Thoracic aorta (tissue), 2 donors: ENCODE measurements at regions not wholly inside any gene's neighbourhood (a gene's known extent, or its start where the extent isn't known, plus 50 kb on each side); places are given as distances from the start of the nearest gene placed in this dataset.

Source experiments
- ATAC-seq: fragments of 150-250 bp; one replicate; pipeline ENCODE4 v1.8.0; 2017; ENCODE audit warnings: low read depth; ENCODE audit not compliant: insufficient number of reproducible peaks, low FRiP score
- DNase-seq: peaks from one replicate; pipeline ENCODE4 v3.0.0-alpha.2; 2020; ENCODE audit warnings: low spot score
- H3K27ac ChIP-seq, 2 donors: fragments of 200-600 bp; sonication (generic); 1 replicate in 1 of 2; 2 replicates in 1 of 2; pipeline ENCODE4 v1.5.1; 2016; ENCODE audit warnings: mild to moderate bottlenecking in 2 of 2, moderate library complexity in 2 of 2
- H3K27me3 ChIP-seq: fragments of 200-600 bp; sonication (generic); replicated peaks from 2 replicates; pipeline ENCODE4 v1.6.0; 2016; ENCODE audit warnings: mild to moderate bottlenecking; ENCODE audit not compliant: insufficient read depth
- H3K36me3 ChIP-seq: fragments of 200-600 bp; sonication (generic); one replicate; pipeline ENCODE4 v1.5.1; 2016
- H3K4me1 ChIP-seq, 2 donors: fragments of 200-600 bp; sonication (generic); 1 replicate in 1 of 2; 2 replicates in 1 of 2; pipeline versions ENCODE4 v1.5.1 to v1.6.0; 2016; ENCODE audit warnings: low read depth in 2 of 2, mild to moderate bottlenecking in 1 of 2; ENCODE audit not compliant: control insufficient read depth in 1 of 2
- H3K4me3 ChIP-seq: fragments of 200-600 bp; sonication (generic); 2 replicates; pipeline ENCODE4 v1.5.1; 2016; ENCODE audit warnings: mild to moderate bottlenecking
- H3K9me3 ChIP-seq: fragments of 200-600 bp; sonication (generic); 2 replicates; pipeline ENCODE4 v1.5.1; 2016
- TF ChIP-seq, protein P1 (sequence below): fragments of 200-600 bp; sonication (generic); IDR thresholded peaks from one replicate; pipeline ENCODE4 v1.5.1; 2019; ENCODE audit warnings: antibody characterized with exemption

DNA sequence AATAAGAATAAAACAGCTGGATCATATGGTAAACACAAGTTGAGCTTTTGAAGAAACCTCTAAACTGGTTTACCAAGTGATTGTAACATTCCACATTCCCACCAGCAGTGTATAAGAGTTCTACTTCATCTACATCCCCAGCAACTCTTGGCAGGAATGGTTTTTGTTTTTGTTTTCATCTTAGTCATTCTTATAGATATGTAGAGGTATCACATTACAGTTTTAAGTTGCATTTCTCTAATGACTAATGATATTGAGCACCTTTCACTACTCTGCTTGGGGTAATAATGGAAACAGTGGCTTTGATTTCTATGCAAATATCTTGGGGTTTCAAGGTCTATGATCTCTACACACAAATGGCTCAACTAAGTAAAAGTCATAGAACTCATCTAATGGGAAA lies 614.5 kb downstream of the TBC1D4 start:
- TF ChIP-seq, protein P1, sequence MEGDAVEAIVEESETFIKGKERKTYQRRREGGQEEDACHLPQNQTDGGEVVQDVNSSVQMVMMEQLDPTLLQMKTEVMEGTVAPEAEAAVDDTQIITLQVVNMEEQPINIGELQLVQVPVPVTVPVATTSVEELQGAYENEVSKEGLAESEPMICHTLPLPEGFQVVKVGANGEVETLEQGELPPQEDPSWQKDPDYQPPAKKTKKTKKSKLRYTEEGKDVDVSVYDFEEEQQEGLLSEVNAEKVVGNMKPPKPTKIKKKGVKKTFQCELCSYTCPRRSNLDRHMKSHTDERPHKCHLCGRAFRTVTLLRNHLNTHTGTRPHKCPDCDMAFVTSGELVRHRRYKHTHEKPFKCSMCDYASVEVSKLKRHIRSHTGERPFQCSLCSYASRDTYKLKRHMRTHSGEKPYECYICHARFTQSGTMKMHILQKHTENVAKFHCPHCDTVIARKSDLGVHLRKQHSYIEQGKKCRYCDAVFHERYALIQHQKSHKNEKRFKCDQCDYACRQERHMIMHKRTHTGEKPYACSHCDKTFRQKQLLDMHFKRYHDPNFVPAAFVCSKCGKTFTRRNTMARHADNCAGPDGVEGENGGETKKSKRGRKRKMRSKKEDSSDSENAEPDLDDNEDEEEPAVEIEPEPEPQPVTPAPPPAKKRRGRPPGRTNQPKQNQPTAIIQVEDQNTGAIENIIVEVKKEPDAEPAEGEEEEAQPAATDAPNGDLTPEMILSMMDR, result no peak
- Histone ChIP-seq H3K4me1 (no peaks in the 10 kb centered on the region), H3K27me3 (no peaks in the 10 kb centered on the region), H3K9me3 (peaks cover 7% of the 10 kb centered on the region), H3K4me3 (no peak overlapping the region), H3K36me3 (no peaks in the 10 kb centered on the region), H3K27ac (no peak overlapping the region)
- no peak for ATAC-seq
- no peak for DNase-seq

DNA sequence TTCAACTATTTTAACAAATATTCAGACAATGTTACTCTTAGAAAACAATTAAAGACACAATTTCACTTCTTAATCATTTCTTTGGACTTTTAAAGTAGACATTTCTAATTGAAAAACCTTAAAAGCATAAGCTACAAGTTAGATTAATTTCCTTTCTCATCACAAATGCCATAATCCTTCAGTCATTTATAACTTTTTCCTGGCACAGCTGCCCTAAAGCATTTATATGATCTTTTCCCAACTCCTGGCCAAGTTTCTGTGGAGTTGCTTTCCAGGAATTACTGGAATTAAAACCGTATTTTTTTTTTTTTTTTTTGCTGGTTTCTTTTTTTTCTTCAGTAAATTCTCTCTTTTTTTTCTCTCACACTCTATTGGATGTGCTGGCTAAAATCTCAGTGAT lies 615.9 kb downstream of the TBC1D4 start:
- H3K27ac ChIP-seq, result no peak overlapping the region
- no peaks in the 10 kb centered on the region for H3K27me3 ChIP-seq
- H3K4me3 ChIP-seq, result no peak overlapping the region
- peaks cover 7% of the 10 kb centered on the region for H3K9me3 ChIP-seq
- H3K4me1 ChIP-seq, result no peaks in the 10 kb centered on the region
- TF ChIP-seq, protein P1, result no peak
- no peaks in the 10 kb centered on the region for H3K36me3 ChIP-seq
- DNase-seq, result no peak
- ATAC-seq, result no peak

DNA sequence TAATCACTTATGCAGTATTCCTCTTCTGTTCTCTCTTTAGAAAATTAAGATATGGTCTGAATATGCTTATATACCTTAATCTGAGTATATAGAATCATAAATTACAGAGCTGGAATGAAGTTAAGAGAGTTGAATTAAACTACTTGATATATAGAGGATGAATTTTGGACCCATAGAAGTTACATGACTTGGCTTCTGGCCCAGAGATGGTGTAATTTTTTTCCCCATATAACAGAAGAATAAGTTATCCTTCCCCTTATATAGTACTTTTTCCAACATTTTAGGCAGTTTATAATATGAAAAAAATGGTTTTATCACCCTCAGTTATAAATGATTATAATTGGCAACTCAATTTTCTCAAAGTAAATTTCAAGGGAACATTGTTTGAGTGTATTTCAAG lies 616.3 kb downstream of the TBC1D4 start:
- Histone ChIP-seq H3K4me3 (no peak overlapping the region), H3K36me3 (no peaks in the 10 kb centered on the region), H3K27ac (no peak overlapping the region), H3K4me1 (no peaks in the 10 kb centered on the region), H3K27me3 (no peaks in the 10 kb centered on the region), H3K9me3 (peaks cover 7% of the 10 kb centered on the region)
- ATAC-seq (no peak), DNase-seq (no peak)
- TF ChIP-seq, protein P1, result no peak

DNA sequence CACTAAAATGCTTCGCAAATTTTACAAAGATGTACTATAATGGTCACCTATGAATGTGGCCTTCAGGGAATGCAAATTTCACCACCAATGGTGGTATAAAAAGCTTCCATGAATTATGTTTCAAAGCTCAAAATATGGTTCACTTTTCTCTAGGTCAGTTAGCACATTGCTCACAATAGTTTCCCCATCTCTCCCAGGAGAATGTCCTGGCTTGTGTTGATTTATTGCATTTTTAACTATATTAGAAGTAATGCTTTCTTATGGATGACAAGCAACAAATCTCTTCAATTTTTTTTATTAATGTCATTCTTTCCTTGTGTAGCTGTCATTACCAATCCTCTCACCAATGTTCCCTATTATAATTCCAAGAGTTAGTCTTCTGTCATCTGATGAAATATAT lies 621.2 kb downstream of the TBC1D4 start:
- H3K9me3 ChIP-seq, result peaks cover 3% of the 10 kb centered on the region
- no peak overlapping the region for H3K27ac ChIP-seq
- H3K4me1 ChIP-seq, result no peaks in the 10 kb centered on the region
- no peak for ATAC-seq
- no peak for DNase-seq
- TF ChIP-seq, protein P1, result no peak
- H3K27me3 ChIP-seq, result no peaks in the 10 kb centered on the region
- no peak overlapping the region for H3K4me3 ChIP-seq
- no peaks in the 10 kb centered on the region for H3K36me3 ChIP-seq

DNA sequence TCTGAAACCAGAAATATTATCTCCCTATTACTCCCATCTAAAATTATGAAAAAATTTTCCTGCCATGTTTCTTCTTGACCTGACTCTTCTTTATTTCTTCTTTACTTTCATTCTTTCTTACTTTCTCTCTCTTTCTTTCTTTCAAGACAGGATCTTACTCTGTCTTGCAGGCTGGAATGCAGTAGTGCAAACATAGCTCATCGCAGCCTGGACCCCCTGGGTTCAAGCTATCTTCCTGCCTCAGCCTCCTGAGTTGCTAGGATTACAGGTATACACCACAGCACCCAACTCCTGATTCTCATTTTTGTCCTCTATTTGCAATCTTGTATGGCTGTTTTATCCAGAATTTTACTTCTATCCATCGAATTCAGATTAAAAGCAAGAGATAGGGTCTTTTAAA lies 631.1 kb downstream of the TBC1D4 start:
- Histone ChIP-seq H3K27me3 (no peaks in the 10 kb centered on the region), H3K4me3 (no peak overlapping the region), H3K36me3 (no peaks in the 10 kb centered on the region), H3K9me3 (peaks cover 8% of the 10 kb centered on the region), H3K4me1 (no peaks in the 10 kb centered on the region), H3K27ac (no peak overlapping the region)
- TF ChIP-seq, protein P1, result no peak
- DNase-seq, result no peak
- no peak for ATAC-seq
